Activated T-cell treated with anti-CD3 and anti-CD28 coated beads for 48 hours (primary cell): ENCODE measurements at regions not wholly inside any gene's neighbourhood (a gene's known extent, or its start where the extent isn't known, plus 50 kb on each side); places are given as distances from the start of the nearest gene placed in this dataset.

ENCODE experiments used
- DNase-seq: peaks from one replicate; pipeline ENCODE4 v3.0.0-alpha.2; 2020; ENCODE audit warnings: low read depth

GRCh38 chr1:37085393-37085792, 51.1 kb upstream of the GRIK3 start:
- DNase-seq: no peak

GRCh38 chr1:37089750-37090149, 55.4 kb upstream of the GRIK3 start:
- DNase-seq: no peak

DNA sequence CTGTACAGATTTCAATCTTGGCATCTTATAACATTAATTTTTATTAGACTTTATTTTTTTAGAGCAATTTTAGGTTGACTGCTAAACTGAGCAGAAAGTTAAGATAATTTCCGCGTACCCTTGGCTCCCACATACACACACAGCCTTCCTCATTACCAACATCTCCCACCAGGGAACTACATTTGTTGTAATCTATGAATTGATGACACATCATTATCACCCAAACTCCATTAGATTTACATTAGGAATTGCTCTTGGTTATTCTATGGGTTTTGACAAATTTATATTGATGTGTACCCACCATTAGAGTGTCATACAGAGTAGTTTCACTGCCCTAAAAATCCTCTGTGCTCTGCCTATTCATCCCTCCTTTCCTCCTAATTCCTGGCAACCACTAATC, 56.4 kb upstream of the GRIK3 start:
- DNase-seq: no peak

DNA sequence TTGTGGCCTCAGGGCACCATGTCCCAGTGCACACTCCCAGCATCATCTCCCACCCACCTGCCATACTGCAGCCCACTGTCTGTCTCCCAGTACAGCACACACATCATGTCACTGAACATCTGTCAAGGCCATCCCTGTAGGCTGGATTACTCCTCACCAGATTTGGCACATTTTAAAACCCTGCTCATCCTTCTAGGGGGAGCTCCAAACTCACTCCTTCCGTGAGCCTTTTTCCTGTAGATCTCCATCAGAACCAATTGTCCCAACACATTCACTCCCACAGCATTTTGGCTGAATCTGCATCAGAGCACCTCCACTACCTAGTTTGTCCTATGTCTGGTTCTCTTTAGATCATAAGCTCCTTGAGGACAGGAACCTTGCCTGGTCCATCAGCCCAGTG, 58.6 kb upstream of the GRIK3 start:
- DNase-seq: no peak

DNA sequence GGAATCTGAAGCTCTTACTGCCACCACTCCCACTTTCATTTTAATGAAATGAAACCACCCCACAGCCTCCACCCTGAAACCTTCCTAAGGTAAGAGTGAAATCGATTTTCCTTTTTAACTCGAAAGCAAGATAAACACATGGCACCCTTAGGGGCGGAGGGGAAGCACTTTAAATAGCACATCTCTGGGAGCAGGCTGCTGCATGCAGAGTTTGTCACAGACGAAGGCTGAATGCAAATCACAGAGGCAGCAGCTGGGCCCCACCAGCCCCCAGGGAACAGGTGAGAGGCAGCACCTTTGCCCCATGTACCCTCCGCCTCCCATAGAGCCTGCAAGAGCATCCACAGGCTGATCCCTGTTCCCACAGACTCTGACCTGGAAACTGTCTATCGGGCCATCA, 60.0 kb upstream of the GRIK3 start:
- DNase-seq: no peak

DNA sequence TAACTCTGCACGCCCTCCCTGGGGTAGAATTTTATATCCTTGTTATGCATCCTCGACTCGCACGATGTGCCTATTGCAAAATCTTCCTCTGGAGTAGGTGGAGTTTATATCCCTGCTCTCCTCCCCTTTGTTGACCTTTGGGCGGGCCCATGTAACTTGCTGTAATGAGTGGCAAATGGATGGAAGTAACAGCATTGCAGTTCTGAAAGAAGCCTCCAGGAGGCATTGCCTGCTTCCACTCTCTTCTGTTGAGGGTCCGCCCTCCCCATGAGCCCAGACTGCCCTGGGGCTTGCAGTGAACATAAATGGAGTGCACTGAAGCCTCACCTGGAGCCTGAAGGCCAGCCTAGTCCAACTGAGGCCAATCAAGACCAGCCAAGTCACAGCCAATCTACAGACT, 62.2 kb upstream of the GRIK3 start:
- no peak for DNase-seq

GRCh38 chr1:37097731-37098130, 63.4 kb upstream of the GRIK3 start:
- no peak for DNase-seq

DNA sequence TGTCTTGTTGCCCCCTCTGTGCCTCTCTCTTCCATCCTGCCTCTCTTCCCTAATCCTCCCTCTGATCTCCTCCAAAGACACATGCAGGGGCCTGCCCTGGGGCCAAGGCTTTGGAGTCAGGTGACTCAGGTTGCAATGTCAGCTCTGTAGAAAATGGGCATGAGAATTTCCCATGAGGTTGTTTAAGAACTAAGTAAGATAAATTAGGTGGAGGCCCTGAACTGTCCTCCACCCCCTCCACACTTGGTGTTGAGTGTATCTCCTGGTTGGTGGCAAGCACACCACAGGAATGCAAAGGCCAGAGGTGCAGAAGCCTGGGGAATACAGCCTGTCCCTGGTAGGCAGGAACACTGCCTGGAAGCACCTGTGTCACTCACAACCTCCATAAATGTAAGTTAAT, 63.9 kb upstream of the GRIK3 start:
- no peak for DNase-seq

GRCh38 chr1:37100310-37100709, 66.0 kb upstream of the GRIK3 start:
- no peak for DNase-seq

DNA sequence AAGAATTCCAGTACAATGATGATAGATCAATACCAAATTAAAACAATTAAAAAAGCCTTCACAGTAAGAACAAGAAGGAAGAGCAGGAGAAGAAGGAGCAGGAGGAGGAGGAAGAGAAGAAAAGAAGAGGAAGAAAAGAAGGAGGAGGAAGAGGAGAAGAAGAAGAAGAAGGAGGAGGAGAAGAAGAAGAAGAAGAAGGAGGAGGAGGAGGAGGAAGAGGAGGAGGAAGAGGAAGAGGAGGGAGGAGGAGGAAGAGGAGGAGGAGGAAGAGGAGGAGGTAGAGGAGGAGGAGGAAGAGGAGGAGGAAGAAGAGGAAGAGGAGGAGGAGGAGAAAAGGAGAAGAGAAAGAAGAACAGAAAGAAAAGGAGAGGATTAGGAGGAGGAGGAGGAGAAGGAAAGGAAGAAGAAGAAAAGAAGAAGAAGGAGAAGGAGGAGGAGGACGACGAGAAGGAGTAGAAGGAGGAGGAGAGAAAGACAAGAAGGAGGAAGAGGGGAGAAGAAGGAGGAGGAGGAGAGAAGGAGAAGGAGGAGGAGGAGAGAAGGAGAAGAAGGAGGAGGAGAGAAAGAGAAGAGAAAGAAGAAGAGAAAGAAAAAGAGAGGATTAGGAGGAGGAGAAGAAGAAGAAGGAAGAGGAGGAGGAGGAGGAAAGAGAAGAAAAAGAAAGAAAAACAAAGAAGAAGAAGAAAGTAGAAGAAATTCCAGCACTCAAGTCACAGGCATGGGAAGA, 68.5 kb upstream of the GRIK3 start:
- DNase-seq: no peak

DNA sequence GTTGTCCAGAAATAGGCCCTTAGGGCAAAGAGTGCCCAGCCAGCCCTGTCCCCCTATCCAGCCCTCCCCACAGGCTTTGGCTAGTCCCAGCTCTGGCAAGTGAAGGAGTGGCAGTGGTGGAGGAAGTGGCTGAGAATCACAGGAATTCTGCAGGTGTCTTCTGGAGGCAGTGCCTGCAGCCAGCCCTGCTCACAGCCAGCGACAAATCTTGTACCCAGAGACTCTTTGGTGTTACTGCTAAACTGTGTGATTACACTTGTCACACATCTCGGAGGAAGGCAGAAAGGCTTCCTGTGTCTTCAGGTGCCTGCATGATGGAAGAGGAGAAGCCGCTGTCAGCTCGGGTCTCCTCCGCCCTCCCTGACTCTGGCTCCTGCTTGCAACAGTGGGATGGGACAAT, 71.6 kb upstream of the GRIK3 start:
- no peak for DNase-seq

- no peak for DNase-seq
These were observed 73.0 kb upstream of the GRIK3 start for GRCh38 chr1:37107153-37107907.

- no peak for DNase-seq
These were observed 74.4 kb upstream of the GRIK3 start for GRCh38 chr1:37108596-37109188.

- no peak for DNase-seq
These were observed 78.1 kb upstream of the GRIK3 start for GRCh38 chr1:37112430-37112829.

GRCh38 chr1:37113285-37113997, 79.1 kb upstream of the GRIK3 start:
- DNase-seq: no peak

- DNase-seq: no peak
These were observed 84.5 kb upstream of the GRIK3 start for GRCh38 chr1:37118790-37119189.

DNA sequence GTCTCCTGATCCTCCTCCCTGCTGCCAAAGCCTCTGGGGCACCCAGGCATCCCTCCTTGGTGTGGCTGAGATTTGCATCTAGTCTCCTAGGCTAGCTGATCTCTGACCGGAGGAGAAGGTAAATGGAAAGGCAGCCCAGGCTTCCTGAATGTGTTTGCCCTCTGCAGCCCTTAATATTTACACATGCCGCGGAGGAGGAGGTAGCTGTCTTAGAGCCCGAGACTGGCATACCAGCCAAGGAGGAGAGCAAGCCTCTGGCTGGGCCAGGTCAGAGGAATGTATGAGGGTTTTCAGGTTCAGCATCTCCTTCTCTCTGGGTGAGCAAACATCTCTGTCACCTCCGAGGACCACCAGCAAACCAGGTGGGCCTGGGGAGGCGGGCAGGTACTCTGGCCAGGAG, 86.0 kb upstream of the GRIK3 start:
- DNase-seq: no peak

DNA sequence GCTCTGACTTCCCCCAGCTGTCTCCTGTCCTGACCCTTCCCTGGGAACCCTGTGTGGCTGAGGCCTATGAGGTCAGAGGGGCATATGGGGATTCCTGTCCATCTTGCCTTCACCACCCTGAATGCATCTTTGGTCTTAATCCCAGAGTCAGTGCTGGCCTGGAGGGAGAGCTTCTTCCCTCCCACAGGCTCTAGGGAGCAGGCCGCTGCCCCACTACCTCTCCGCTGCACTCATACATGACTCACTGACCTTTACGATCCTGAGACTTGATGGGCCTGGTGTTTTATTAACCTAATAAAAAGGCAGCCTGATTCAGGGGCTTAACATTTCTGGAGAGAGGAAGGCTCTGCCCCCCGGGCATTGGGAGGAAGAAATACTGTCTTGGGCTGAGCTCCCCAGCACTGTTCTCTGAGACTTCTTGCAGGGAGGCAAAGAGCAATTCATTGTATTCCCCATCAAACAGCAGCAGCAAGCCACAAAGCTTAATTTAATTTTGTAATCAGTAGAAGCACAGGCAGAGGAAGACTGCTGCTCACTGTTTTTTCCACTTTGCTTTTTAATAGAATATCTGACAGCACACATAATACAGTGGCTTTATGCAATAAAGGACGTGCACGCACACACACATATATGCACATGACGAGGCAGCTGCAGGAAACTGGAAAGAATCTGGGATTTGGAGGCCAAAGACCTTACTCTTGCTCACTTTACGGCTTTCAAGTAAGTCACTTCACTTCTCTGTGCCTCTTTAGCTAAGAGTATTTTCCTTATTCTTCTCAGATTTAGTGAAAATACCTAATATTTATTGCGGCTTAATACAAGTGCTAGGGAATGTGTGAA, 89.2 kb upstream of the GRIK3 start:
- DNase-seq: no peak

DNA sequence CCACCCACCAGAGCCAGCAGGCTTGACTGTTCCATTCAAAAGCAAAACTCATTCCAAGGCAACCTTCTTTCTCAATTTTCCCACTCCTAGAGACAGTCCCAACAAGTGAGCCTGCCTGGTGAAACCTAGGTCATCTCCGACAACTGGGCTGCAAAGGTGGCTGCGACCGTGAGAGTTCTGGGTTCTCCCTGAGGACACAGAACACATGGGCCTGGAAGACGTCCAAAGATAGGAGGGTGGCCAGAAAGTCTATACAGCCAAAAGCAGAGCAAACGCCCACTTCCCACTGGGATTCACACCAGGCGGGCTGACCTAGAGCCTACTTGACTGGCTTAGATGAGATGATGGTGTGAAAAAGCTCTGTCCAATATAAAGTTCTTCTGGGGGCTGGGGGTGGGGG, 90.2 kb upstream of the GRIK3 start:
- no peak for DNase-seq

DNA sequence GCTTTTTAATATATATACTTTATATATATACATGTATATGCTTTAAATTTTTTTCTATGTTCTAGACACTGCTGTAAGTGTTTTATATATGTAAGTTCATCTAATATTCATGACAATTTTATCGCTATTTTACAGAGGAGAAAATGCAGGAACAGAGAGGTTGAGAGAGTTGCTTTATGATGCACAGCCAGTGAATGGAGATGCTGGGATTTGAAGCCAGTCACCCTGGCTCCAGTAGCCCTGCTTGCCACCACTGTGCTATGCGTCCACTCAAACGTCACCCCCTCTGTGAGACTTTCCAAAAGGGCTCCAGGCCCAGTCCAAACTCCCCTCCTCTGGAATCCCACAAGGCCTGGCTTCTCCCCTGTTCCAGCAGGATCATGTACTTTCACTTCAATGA, 91.0 kb upstream of the GRIK3 start:
- no peak for DNase-seq

DNA sequence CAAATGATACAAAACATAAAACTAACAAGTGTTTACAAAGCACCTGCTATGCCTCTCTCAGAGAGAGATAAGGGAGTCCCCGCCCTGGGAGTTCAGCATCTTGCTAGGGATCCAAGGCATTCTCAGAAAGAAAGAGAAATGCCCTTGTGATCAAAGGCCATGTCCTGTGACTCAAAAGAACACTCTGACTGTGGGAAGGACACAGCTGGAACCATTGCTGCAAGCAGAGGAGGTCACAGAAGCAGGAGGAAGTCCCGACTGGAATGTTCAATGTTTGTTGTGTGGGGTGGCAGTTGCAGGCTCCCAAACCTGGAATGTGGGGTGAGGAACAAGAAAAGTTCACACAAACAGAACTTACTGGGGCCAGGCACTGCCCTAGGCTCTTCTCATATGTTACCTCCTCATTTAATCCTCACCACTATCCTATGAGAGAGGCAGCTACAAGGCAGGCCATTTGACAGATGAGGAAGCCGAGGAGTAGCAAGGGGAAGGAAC, 93.0 kb upstream of the GRIK3 start:
- DNase-seq: no peak

DNA sequence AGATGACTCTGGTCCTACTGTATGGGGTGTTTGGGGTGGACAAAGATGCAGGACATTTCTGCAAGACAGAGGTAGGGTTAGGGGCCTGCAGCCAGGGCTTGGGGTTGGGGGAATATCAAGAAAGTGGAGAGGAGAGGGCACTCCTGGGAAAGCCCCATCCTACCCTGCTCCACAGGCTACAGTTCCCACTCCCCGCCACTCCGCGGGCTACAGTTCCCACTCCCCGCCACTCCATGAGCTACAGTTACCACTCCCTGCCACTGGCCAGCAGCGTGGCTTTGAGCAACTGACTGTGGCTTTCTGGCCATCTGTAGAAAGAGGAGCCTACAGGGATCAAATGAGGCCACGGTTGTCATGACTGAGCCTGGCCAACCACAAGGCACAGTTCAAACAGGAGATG, 93.8 kb upstream of the GRIK3 start:
- DNase-seq: no peak
